HepG2 (cell line): ENCODE measurements at regions not wholly inside any gene's neighbourhood (a gene's known extent, or its start where the extent isn't known, plus 50 kb on each side); places are given as distances from the start of the nearest gene placed in this dataset.

Experiments
- CEBPZ ChIP-seq: IDR thresholded peaks from 2 replicates; pipeline ENCODE4 v1.6.1; 2012; ENCODE audit warnings: low read length, improper control_type of control experiment
- CTCF ChIP-seq: sonication (generic); formaldehyde crosslinking; IDR thresholded peaks from 2 replicates; pipeline ENCODE4 v1.5.0; 2020; ENCODE audit warnings: mild to moderate bottlenecking, missing genetic modification reagents, moderate library complexity
- ETV5 ChIP-seq: IDR thresholded peaks from 2 replicates; pipeline ENCODE4 v1.6.1; 2018; ENCODE audit warnings: missing biosample characterization, missing genetic modification reagents, inconsistent platforms, borderline replicate concordance
- FLYWCH1 ChIP-seq: sonication (generic); formaldehyde crosslinking; IDR thresholded peaks from 2 replicates; pipeline ENCODE4 v1.8.1; 2023; ENCODE audit warnings: mild to moderate bottlenecking, missing genetic modification reagents
- GABPB1 ChIP-seq: IDR thresholded peaks from 2 replicates; pipeline ENCODE4 v1.6.1; 2016; ENCODE audit warnings: mild to moderate bottlenecking, missing genetic modification reagents, moderate library complexity, missing compliant biosample characterization
- KDM5A ChIP-seq: fragments of 200-600 bp; sonication (generic); IDR thresholded peaks from 2 replicates; pipeline ENCODE4 v1.7.0; 2018; ENCODE audit warnings: antibody characterized with exemption, mild to moderate bottlenecking, low read length, borderline replicate concordance
- MAX ChIP-seq: IDR thresholded peaks from 2 replicates; pipeline ENCODE4 v1.6.1; 2012; ENCODE audit warnings: inconsistent platforms
- PAWR ChIP-seq: sonication (generic); formaldehyde crosslinking; IDR thresholded peaks from 2 replicates; pipeline ENCODE4 v1.4.0; 2020; ENCODE audit warnings: missing genetic modification reagents, mild to moderate bottlenecking, borderline replicate concordance
- POGZ ChIP-seq: sonication (generic); formaldehyde crosslinking; IDR thresholded peaks from 2 replicates; pipeline ENCODE4 v1.4.0; 2020; ENCODE audit warnings: mild to moderate bottlenecking, missing genetic modification reagents
- PRPF4 ChIP-seq: fragments of 200-400 bp; formaldehyde crosslinking; IDR thresholded peaks from 2 replicates; pipeline ENCODE4 v1.6.1; 2016; ENCODE audit warnings: low read length, low read depth; ENCODE audit not compliant: poor library complexity, severe bottlenecking
- SIN3A ChIP-seq: IDR thresholded peaks from 2 replicates; pipeline ENCODE4 v1.6.1; 2011; ENCODE audit warnings: low read depth, mild to moderate bottlenecking, control low read depth, low read length, borderline replicate concordance
- ZNF431 ChIP-seq: sonication (generic); formaldehyde crosslinking; IDR thresholded peaks from 2 replicates; pipeline ENCODE4 v1.9.0; 2022; ENCODE audit warnings: missing genetic modification reagents, low read depth, mild to moderate bottlenecking, borderline replicate concordance
- ZNF7 ChIP-seq: IDR thresholded peaks from 2 replicates; pipeline ENCODE4 v1.6.1; 2016; ENCODE audit warnings: missing biosample characterization, missing genetic modification reagents

GRCh38 chr2:60104514-60105505, 448.6 kb downstream of the BCL11A start:
- no peak for TF ChIP-seq CTCF (CRISPR knock-in tag)
- no peak for TF ChIP-seq KDM5A
- TF ChIP-seq ETV5 (CRISPR knock-in tag): no peak
- no peak for TF ChIP-seq ZNF431
- TF ChIP-seq CEBPZ: no peak
- TF ChIP-seq MAX: no peak
- TF ChIP-seq SIN3A: no peak
- no peak for TF ChIP-seq PAWR (CRISPR knock-in tag)
- TF ChIP-seq ZNF7: no peak
- no peak for TF ChIP-seq PRPF4
- TF ChIP-seq POGZ: no peak
- no peak for TF ChIP-seq GABPB1
- TF ChIP-seq FLYWCH1 (CRISPR knock-in tag): no peak
